ENCODE measurements at regions not wholly inside any gene's neighbourhood (a gene's known extent, or its start where the extent isn't known, plus 50 kb on each side); places are given as distances from the start of the nearest gene placed in this dataset.

GRCh38 chr12:46701356-46701755 lies 124.4 kb downstream of the SLC38A4 start:
- TF ChIP-seq, protein P1, sequence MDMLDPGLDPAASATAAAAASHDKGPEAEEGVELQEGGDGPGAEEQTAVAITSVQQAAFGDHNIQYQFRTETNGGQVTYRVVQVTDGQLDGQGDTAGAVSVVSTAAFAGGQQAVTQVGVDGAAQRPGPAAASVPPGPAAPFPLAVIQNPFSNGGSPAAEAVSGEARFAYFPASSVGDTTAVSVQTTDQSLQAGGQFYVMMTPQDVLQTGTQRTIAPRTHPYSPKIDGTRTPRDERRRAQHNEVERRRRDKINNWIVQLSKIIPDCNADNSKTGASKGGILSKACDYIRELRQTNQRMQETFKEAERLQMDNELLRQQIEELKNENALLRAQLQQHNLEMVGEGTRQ (IDR thresholded peaks at IDR 0.05; ENCODE audit: low read depth, low read length) = no peak
- no peak for TF ChIP-seq POLR2A (IDR thresholded peaks at IDR 0.05; ENCODE audit: low read depth, low read length)
- TF ChIP-seq, protein P2, sequence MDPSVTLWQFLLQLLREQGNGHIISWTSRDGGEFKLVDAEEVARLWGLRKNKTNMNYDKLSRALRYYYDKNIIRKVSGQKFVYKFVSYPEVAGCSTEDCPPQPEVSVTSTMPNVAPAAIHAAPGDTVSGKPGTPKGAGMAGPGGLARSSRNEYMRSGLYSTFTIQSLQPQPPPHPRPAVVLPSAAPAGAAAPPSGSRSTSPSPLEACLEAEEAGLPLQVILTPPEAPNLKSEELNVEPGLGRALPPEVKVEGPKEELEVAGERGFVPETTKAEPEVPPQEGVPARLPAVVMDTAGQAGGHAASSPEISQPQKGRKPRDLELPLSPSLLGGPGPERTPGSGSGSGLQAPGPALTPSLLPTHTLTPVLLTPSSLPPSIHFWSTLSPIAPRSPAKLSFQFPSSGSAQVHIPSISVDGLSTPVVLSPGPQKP (IDR thresholded peaks at IDR 0.05; ENCODE audit: borderline replicate concordance, low read depth, low read length) = no peak
- TF ChIP-seq NFE2L2 (IDR thresholded peaks at IDR 0.05; ENCODE audit: low read depth, low read length) = no peak
- TF ChIP-seq BHLHE40 (IDR thresholded peaks at IDR 0.05; ENCODE audit: low read depth, low read length) = no peak
- TF ChIP-seq MAFK (IDR thresholded peaks at IDR 0.05; ENCODE audit: low read depth, low read length) = no peak
- TF ChIP-seq FOS (IDR thresholded peaks at IDR 0.05; ENCODE audit: low read depth, low read length) = no peak
- no peak for TF ChIP-seq MAZ (IDR thresholded peaks at IDR 0.05; ENCODE audit: borderline replicate concordance, low read depth, low read length)
- TF ChIP-seq, protein P3, sequence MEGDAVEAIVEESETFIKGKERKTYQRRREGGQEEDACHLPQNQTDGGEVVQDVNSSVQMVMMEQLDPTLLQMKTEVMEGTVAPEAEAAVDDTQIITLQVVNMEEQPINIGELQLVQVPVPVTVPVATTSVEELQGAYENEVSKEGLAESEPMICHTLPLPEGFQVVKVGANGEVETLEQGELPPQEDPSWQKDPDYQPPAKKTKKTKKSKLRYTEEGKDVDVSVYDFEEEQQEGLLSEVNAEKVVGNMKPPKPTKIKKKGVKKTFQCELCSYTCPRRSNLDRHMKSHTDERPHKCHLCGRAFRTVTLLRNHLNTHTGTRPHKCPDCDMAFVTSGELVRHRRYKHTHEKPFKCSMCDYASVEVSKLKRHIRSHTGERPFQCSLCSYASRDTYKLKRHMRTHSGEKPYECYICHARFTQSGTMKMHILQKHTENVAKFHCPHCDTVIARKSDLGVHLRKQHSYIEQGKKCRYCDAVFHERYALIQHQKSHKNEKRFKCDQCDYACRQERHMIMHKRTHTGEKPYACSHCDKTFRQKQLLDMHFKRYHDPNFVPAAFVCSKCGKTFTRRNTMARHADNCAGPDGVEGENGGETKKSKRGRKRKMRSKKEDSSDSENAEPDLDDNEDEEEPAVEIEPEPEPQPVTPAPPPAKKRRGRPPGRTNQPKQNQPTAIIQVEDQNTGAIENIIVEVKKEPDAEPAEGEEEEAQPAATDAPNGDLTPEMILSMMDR (conservative IDR thresholded peaks at IDR 0.05; ENCODE audit: low read depth, low read length) = no peak
- TF ChIP-seq SMC3 (IDR thresholded peaks at IDR 0.05; ENCODE audit: low read depth, low read length) = no peak
- TF ChIP-seq MXI1 (IDR thresholded peaks at IDR 0.05; ENCODE audit: borderline replicate concordance, low read depth, low read length) = no peak
- TF ChIP-seq CEBPB (IDR thresholded peaks at IDR 0.05; ENCODE audit: low read depth, low read length) = no peak
- no peak for TF ChIP-seq RCOR1 (IDR thresholded peaks at IDR 0.05; ENCODE audit: insufficient replicate concordance, low read length)
- TF ChIP-seq RAD21 (IDR thresholded peaks at IDR 0.05; ENCODE audit: low read length) = no peak
- TF ChIP-seq RFX5 (IDR thresholded peaks at IDR 0.05; ENCODE audit: low read depth, low read length) = no peak
- TF ChIP-seq CHD1 (IDR thresholded peaks at IDR 0.05; ENCODE audit: low read depth, low read length) = no peak
- H3K9me3 ChIP-seq (ENCODE audit: control insufficient read depth, insufficient read depth, low read length) = peaks cover 6% of the 10 kb centered on the region; the same call in 1 of the 2 replicates
- H2BK20ac ChIP-seq (ENCODE audit: low read depth, low read length) = no peak overlapping the region
- dilution Hi-C loops (cut with HindIII; ENCODE audit: low sequenced_read_pairs, unreplicated experiment) (no loop called here), intact Hi-C loops (cut with micrococcal nuclease) (no loop called here), in situ Hi-C loops (cut with MboI; ENCODE audit: low sequenced_read_pairs) (no loop called here)
- H2AK5ac ChIP-seq (ENCODE audit: low read depth, low read length) = no peak overlapping the region
- no peaks in the 10 kb centered on the region for H3K9me1 ChIP-seq (ENCODE audit: insufficient read depth, low read length)
- H3K27ac ChIP-seq (ENCODE audit: insufficient read depth, low read length) = no peak overlapping the region
- H4K91ac ChIP-seq (ENCODE audit: insufficient read depth, low read depth, low read length) = no peak overlapping the region
- no peak overlapping the region for H3K9ac ChIP-seq (ENCODE audit: low read depth, low read length)
- H2BK120ac ChIP-seq (ENCODE audit: low read depth, low read length) = no peak overlapping the region
- ATAC-seq (ENCODE audit: low read depth) (no peak), DNase-seq (no peak)
- no peak overlapping the region for H2AFZ ChIP-seq (replicated peaks; ENCODE audit: low read length, poor library complexity)
- BruUV-seq (replicated peaks) = no TSS peak
- no peak overlapping the region for H3K23ac ChIP-seq (ENCODE audit: low read depth, low read length)
- H2AK9ac ChIP-seq (replicated peaks; ENCODE audit: low read depth, low read length, poor library complexity) = no peak overlapping the region
- no peaks in the 10 kb centered on the region for H3K36me3 ChIP-seq (ENCODE audit: control insufficient read depth, insufficient read depth, low read length)
- H2BK15ac ChIP-seq (ENCODE audit: low read depth, low read length) = no peak overlapping the region
- ChIA-PET POLR2A (ENCODE audit: unreplicated experiment) (no interaction called here), CTCF (no interaction called here)
- no peaks in the 10 kb centered on the region for H3K27me3 ChIP-seq (ENCODE audit: control insufficient read depth, insufficient read depth, low read length)
- no peaks in the 10 kb centered on the region; the same call in 1 of the 2 replicates for H3K4me1 ChIP-seq (ENCODE audit: control insufficient read depth, insufficient read depth, low read length)
- no peak overlapping the region for H4K5ac ChIP-seq (ENCODE audit: low read depth, low read length)
- H4K20me1 ChIP-seq (ENCODE audit: insufficient read depth, low read length) = no peaks in the 10 kb centered on the region
- no peak overlapping the region for H3K56ac ChIP-seq (ENCODE audit: extremely low read depth, insufficient read depth, low read length)
- H3K4me2 ChIP-seq (ENCODE audit: low read depth, low read length) = no peak overlapping the region
- H3K18ac ChIP-seq (ENCODE audit: low read depth, low read length) = no peak overlapping the region
- no peak overlapping the region for H3K4me3 ChIP-seq (ENCODE audit: insufficient read depth, low read depth, low read length)
- H3K4ac ChIP-seq (ENCODE audit: low read depth, low read length) = no peak overlapping the region
- H3K79me1 ChIP-seq (ENCODE audit: low read depth in 1 of 2, low read length in 2 of 2) = no peaks in the 10 kb centered on the region
- H4K8ac ChIP-seq (ENCODE audit: low read depth in 2 of 2, low read length in 2 of 2) = no peak overlapping the region
- H2BK5ac ChIP-seq (ENCODE audit: low read depth, low read length, poor library complexity, severe bottlenecking) = no peak overlapping the region
- H3K14ac ChIP-seq (replicated peaks; ENCODE audit: low read depth, low read length) = no peak overlapping the region

All from IMR-90 (cell line).